NB4 (cell line): ENCODE measurements at regions not wholly inside any gene's neighbourhood (a gene's known extent, or its start where the extent isn't known, plus 50 kb on each side); places are given as distances from the start of the nearest gene placed in this dataset.

ENCODE experiments used
- CTCF ChIP-seq: IDR thresholded peaks from one replicate; pipeline ENCODE4 v1.5.1; 2012; ENCODE audit warnings: low read depth, low read length
- MYC ChIP-seq: IDR thresholded peaks from 2 replicates; pipeline ENCODE4 v1.6.1; 2011; ENCODE audit warnings: low read depth, low read length

- TF ChIP-seq CTCF (no peak), MYC (no peak)
These were observed 477.9 kb downstream of the SHISA9 start for GRCh38 chr16:13379266-13379665.
